Kidney epithelial cell (primary cell): ENCODE measurements at regions not wholly inside any gene's neighbourhood (a gene's known extent, or its start where the extent isn't known, plus 50 kb on each side); places are given as distances from the start of the nearest gene placed in this dataset.

Source experiments
- DNase-seq: peaks from one replicate; pipeline ENCODE4 v3.0.0-alpha.2; 2010; ENCODE audit warnings: low read depth
- H3K27me3 ChIP-seq: 2 replicates; pipeline ENCODE4 v1.6.0; 2011; ENCODE audit warnings: low read length; ENCODE audit not compliant: control insufficient read depth, insufficient read depth
- H3K36me3 ChIP-seq: 2 replicates; pipeline ENCODE4 v1.5.1; 2011; ENCODE audit warnings: low read length; ENCODE audit not compliant: control insufficient read depth, insufficient read depth
- H3K4me3 ChIP-seq: 2 replicates; pipeline ENCODE4 v1.5.1; 2011; ENCODE audit warnings: low read depth, mild to moderate bottlenecking, control low read depth, low read length
- TF ChIP-seq, protein P1 (sequence below): IDR thresholded peaks from 2 replicates; pipeline ENCODE4 v1.5.1; 2011; ENCODE audit warnings: mild to moderate bottlenecking, moderate library complexity, low read length, control low read depth, inconsistent platforms; ENCODE audit not compliant: insufficient read depth, poor library complexity, severe bottlenecking

DNA sequence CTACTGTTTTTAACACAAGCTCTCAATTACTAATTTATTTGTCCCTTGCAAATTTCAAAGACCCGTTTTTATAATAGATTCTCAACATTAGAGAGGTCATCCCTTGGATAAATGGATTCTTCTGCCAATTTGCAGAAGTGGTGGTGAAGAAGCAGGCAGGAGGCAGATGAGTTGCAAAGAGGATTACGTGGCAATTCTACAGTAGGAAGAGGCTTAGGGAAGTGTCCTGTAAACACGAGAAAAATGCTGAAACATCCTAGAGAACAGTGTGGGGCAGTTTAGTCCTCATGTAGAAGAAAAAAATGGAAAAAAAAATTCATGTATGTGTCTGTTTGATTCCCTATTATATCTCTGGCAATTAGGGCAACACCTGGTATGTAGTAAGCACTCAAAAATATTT is 87.6 kb downstream of the BMP2 start:
- DNase-seq: no peak
- no peaks in the 10 kb centered on the region for H3K27me3 ChIP-seq
- H3K4me3 ChIP-seq: no peak overlapping the region
- TF ChIP-seq, protein P1, sequence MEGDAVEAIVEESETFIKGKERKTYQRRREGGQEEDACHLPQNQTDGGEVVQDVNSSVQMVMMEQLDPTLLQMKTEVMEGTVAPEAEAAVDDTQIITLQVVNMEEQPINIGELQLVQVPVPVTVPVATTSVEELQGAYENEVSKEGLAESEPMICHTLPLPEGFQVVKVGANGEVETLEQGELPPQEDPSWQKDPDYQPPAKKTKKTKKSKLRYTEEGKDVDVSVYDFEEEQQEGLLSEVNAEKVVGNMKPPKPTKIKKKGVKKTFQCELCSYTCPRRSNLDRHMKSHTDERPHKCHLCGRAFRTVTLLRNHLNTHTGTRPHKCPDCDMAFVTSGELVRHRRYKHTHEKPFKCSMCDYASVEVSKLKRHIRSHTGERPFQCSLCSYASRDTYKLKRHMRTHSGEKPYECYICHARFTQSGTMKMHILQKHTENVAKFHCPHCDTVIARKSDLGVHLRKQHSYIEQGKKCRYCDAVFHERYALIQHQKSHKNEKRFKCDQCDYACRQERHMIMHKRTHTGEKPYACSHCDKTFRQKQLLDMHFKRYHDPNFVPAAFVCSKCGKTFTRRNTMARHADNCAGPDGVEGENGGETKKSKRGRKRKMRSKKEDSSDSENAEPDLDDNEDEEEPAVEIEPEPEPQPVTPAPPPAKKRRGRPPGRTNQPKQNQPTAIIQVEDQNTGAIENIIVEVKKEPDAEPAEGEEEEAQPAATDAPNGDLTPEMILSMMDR: no peak
- no peaks in the 10 kb centered on the region for H3K36me3 ChIP-seq

DNA sequence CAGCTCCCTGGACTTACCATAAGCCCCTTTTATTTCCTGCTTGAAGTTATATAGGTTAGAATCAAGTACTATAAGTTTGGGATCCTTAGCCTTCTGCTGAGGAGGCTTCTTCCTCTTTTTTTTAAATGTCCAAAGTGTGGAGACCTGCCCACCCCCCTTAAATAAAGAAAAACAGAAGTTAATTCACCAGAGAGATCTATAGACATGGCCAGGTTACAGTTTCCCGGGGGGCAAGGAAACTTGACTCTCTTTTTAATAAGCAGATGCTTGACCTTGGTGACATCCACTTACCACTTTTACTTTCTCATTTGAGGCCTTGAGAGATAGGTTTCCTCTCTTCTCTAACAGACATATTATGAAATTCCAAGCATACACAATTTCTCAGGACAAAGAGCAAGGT is 88.3 kb downstream of the BMP2 start:
- Histone ChIP-seq H3K4me3 (no peak overlapping the region), H3K27me3 (no peaks in the 10 kb centered on the region), H3K36me3 (no peaks in the 10 kb centered on the region)
- DNase-seq: no peak
- TF ChIP-seq, protein P1: no peak

DNA sequence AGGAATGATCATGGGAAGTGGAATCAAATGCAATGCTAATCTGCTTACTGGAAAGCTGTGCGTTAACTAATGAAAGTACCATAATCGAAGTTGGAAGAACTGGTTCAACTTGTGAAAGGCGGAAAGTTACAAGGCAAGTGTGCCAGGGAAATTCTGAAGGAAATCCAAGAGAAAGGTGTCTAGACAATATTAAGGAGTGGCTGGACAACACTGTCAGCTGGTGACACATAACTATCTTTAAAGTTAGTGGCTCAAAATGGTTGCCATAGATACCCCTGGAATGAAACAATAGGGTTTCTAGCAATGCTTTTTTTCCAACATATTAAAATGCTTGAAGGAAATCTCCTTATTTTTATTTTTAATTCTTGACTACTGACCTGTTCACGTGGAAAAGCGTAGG is 90.4 kb downstream of the BMP2 start:
- Histone ChIP-seq H3K27me3 (no peaks in the 10 kb centered on the region), H3K36me3 (no peaks in the 10 kb centered on the region), H3K4me3 (no peak overlapping the region)
- no peak for DNase-seq
- TF ChIP-seq, protein P1: no peak

- H3K27me3 ChIP-seq: no peaks in the 10 kb centered on the region
- H3K36me3 ChIP-seq: no peaks in the 10 kb centered on the region
- no peak overlapping the region for H3K4me3 ChIP-seq
- TF ChIP-seq, protein P1: no peak
- peak; percentile 86 for DNase-seq
Measured at GRCh38 chr20:6863355-6863754, 95.9 kb downstream of the BMP2 start.

- DNase-seq: no peak
- H3K36me3 ChIP-seq: no peaks in the 10 kb centered on the region
- TF ChIP-seq, protein P1: no peak
- no peaks in the 10 kb centered on the region for H3K27me3 ChIP-seq
- no peak overlapping the region for H3K4me3 ChIP-seq
Measured at GRCh38 chr20:6863798-6864201, 96.3 kb downstream of the BMP2 start.

- no peaks in the 10 kb centered on the region for H3K36me3 ChIP-seq
- no peak overlapping the region for H3K4me3 ChIP-seq
- no peak for DNase-seq
- TF ChIP-seq, protein P1: no peak
- no peaks in the 10 kb centered on the region for H3K27me3 ChIP-seq
Measured at GRCh38 chr20:6864740-6865139, 97.3 kb downstream of the BMP2 start.
